ENCODE measurements at regions not wholly inside any gene's neighbourhood (a gene's known extent, or its start where the extent isn't known, plus 50 kb on each side); places are given as distances from the start of the nearest gene placed in this dataset.

DNA sequence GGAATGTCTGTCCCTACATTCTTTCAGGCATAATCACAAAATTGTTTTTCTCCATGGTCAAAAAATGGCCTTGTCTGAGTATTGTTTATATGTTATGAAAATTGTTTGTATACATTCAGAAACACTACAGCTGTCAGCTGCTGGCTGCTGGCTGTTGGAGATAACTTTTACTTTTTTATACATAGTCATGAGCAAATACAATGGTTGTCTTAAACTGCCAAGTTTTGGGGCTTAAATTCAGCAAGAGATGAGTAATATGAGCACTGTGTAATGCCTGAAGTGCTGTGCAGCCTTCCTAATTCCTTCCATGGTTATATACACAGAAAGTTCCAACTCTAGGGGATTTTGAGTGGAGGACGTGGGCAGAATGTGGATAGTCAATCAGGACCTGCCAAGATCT, 168.9 kb upstream of the RMP24 start:
- TF ChIP-seq, protein P1, sequence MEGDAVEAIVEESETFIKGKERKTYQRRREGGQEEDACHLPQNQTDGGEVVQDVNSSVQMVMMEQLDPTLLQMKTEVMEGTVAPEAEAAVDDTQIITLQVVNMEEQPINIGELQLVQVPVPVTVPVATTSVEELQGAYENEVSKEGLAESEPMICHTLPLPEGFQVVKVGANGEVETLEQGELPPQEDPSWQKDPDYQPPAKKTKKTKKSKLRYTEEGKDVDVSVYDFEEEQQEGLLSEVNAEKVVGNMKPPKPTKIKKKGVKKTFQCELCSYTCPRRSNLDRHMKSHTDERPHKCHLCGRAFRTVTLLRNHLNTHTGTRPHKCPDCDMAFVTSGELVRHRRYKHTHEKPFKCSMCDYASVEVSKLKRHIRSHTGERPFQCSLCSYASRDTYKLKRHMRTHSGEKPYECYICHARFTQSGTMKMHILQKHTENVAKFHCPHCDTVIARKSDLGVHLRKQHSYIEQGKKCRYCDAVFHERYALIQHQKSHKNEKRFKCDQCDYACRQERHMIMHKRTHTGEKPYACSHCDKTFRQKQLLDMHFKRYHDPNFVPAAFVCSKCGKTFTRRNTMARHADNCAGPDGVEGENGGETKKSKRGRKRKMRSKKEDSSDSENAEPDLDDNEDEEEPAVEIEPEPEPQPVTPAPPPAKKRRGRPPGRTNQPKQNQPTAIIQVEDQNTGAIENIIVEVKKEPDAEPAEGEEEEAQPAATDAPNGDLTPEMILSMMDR (conservative IDR thresholded peaks at IDR 0.05; ENCODE audit: low read depth, low read length) = no peak
- TF ChIP-seq EZH2 (IDR thresholded peaks at IDR 0.05; ENCODE audit: low read length, unreplicated experiment) = no peak

All from PC-3 (cell line).